ES-I3 (cell line): ENCODE measurements at regions not wholly inside any gene's neighbourhood (a gene's known extent, or its start where the extent isn't known, plus 50 kb on each side); places are given as distances from the start of the nearest gene placed in this dataset.
A peak's percentile ranks its signal among the peaks of the same experiment; 100 is the strongest.

Experiments used
- H3K36me3 ChIP-seq: 2 replicates; pipeline ENCODE4 v1.6.1; 2013; ENCODE audit warnings: mild to moderate bottlenecking, low read length, control low read depth, moderate library complexity; ENCODE audit not compliant: insufficient read depth
- H3K4me1 ChIP-seq: 2 replicates; pipeline ENCODE4 v1.6.1; 2013; ENCODE audit warnings: mild to moderate bottlenecking, control low read depth, low read length; ENCODE audit not compliant: insufficient read depth
- H3K9ac ChIP-seq: 2 replicates; pipeline ENCODE4 v1.6.1; 2013; ENCODE audit warnings: low read depth, mild to moderate bottlenecking, low read length, moderate library complexity
- H3K9me3 ChIP-seq: 2 replicates; pipeline ENCODE4 v1.6.1; 2013; ENCODE audit warnings: mild to moderate bottlenecking, low read length, moderate library complexity; ENCODE audit not compliant: control insufficient read depth, insufficient read depth

GRCh38 chr3:86737517-86737916, 253.4 kb downstream of the VGLL3 start:
- H3K9ac ChIP-seq = no peak overlapping the region
- no peaks in the 10 kb centered on the region for H3K9me3 ChIP-seq
- H3K36me3 ChIP-seq = no peaks in the 10 kb centered on the region
- H3K4me1 ChIP-seq = no peaks in the 10 kb centered on the region

DNA sequence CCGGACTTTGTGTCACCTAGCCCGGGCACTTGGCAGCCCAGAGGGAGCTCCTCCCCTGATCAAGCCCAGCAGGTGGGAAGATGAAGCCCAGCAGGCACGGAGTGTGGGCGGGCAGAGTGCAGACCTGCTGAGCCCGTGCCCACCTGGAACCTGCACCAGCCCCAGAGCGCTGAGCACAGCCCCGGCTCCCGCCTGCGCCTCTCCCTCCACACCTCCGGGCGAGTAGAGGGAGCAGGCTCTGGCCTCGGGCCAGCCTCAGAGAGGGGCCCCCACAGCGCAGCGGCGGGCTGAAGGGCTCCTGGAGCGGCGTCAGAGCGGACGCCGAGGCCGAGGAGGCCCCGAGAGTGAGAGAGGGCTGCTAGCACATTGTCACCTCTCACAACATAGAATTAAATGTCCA, 257.7 kb downstream of the VGLL3 start:
- Histone ChIP-seq H3K4me1 (no peaks in the 10 kb centered on the region), H3K9ac (no peak overlapping the region), H3K36me3 (no peaks in the 10 kb centered on the region), H3K9me3 (no peaks in the 10 kb centered on the region)

GRCh38 chr3:86731501-86731901, 259.4 kb downstream of the VGLL3 start:
- Histone ChIP-seq H3K4me1 (no peaks in the 10 kb centered on the region), H3K9me3 (no peaks in the 10 kb centered on the region), H3K9ac (no peak overlapping the region), H3K36me3 (no peaks in the 10 kb centered on the region)

DNA sequence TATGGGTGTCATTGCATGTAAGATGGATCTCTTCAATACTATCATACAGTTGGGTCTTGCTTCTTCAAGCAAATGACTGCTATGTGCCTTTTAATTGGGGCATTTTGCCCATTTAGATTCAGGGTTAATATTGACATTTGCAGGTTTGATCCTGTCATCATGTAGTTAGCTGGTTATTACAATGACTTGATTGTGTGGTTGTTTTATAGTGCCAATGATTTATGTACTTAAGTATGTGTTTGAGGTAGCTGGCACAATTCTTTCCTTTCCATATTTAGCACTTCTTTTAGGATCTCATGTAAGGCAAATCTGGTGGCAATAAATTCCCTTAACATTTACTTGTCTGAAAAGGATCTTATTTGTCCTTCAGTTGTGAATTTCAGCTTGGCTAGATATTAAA, 267.5 kb downstream of the VGLL3 start:
- Histone ChIP-seq H3K4me1 (no peaks in the 10 kb centered on the region), H3K9me3 (no peaks in the 10 kb centered on the region), H3K36me3 (no peaks in the 10 kb centered on the region), H3K9ac (no peak overlapping the region)

- H3K4me1 ChIP-seq = no peaks in the 10 kb centered on the region
- no peak overlapping the region for H3K9ac ChIP-seq
- H3K9me3 ChIP-seq = no peaks in the 10 kb centered on the region
- no peaks in the 10 kb centered on the region for H3K36me3 ChIP-seq
Observed at GRCh38 chr3:86711634-86712033, 279.3 kb downstream of the VGLL3 start.

DNA sequence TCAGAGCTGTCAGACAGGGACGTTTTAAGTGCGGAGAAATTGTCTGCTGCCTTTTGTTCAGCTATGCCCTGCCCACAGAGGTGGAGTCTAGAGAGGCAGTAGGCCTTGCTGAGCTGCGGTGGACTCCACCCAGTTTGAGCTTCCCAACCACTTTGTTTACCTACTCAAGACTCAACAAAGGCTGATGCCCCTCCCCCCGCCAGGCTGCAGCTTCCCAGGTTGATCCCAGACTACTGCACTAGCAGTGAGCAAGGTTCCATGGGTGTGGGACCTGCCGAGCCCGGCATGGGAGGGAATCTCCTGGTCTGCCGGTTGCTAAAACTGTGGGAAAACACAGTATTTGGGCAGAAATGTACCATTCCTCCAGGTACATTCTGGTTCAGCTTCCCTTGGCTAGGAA, 282.1 kb downstream of the VGLL3 start:
- H3K9me3 ChIP-seq = no peaks in the 10 kb centered on the region
- no peak overlapping the region for H3K9ac ChIP-seq
- no peaks in the 10 kb centered on the region for H3K4me1 ChIP-seq
- H3K36me3 ChIP-seq = no peaks in the 10 kb centered on the region

DNA sequence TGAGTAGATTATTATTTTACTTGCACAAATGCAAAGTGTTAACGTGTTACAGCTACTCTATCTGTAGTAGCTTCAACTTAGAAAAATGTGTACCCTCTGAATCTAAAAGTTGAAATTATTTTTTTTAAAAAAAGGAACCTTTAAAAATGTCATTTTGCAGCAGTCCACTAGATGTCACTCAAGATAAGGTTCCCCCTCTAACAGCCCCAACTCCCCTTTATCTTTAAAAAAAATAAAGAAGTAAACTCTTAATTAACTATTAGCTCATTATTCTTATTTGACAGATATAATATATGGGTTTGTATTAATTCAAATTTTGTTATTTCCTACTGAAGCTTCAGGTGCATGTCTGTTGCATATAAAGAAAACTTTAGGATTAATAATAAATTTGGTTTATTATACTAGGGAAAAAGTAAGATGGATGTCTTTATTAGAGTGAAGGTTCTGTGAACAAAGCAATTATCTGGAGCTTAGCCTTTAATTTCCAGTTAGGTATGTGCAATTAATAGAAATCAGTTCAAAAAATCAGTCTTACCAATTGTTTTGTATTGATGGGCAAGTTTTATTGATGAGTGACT, 288.5 kb downstream of the VGLL3 start:
- Histone ChIP-seq H3K9me3 (no peaks in the 10 kb centered on the region), H3K4me1 (no peaks in the 10 kb centered on the region)

DNA sequence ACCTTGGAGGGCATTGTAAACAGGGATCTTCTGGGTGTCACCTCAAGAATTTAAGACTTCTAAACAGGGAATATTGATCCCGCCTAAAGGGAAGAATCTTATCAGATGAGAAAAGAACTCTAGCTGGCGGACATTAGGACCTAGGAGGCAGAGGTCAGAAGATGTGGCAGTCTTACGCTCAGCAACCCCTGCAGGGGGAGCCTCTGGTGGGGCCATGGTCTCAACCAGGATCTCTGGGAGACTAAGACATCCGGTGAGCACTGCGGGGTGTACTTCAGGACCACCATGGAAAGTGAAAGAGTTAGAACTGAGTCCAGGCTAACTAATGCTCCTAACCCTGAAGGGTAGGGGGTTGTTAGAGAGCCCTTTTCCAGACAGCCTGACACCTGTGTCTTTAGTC, 295.2 kb downstream of the VGLL3 start:
- H3K36me3 ChIP-seq = no peaks in the 10 kb centered on the region
- peak overlapping the region; percentile 55; the same call in 1 of the 2 replicates for H3K9ac ChIP-seq
- peaks cover 3% of the 10 kb centered on the region; the same call in 1 of the 2 replicates for H3K4me1 ChIP-seq
- no peaks in the 10 kb centered on the region for H3K9me3 ChIP-seq

More for the DNA sequence above, 288.5 kb downstream of the VGLL3 start:
- H3K36me3 ChIP-seq = no peaks in the 10 kb centered on the region
- no peak overlapping the region for H3K9ac ChIP-seq

DNA sequence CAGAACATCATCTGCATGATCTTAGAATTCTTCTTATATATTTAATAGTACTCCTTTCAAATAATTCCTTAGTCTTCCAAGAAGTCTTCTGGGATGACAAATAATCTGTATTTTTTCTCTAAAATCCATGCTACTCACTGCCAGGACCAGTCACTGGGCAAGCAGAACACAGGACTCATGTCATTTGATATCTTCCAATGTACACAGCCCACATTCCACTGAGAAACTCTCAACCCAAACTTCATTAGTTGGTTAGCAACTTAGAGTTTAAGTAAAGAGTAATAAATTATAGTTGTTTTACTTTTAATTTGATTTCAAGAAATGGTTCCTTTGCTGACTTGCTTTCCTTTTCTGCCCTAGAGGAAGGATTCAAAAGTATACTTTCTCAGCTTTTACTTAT, 317.0 kb downstream of the VGLL3 start:
- Histone ChIP-seq H3K9ac (no peak overlapping the region), H3K9me3 (no peaks in the 10 kb centered on the region), H3K4me1 (no peaks in the 10 kb centered on the region), H3K36me3 (no peaks in the 10 kb centered on the region)

DNA sequence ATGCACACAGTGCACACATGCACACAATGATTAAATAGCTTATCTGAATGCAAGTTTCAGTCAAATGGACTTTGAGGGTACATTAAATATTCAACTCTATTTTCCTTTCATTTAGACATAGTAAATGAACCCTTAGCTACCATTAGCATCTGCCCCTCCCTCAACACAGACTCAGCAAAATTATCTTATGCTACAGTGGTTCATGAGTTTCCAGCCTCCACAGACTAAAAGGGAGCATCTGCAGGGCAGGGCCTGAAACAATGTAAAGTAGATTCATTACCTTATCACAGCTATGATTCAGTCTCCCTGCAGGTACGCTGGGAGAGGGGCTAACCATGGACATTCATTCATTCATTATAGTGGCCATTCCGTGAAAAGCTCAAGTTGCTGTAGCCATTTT, 329.1 kb downstream of the VGLL3 start:
- H3K9ac ChIP-seq = no peak overlapping the region
- no peaks in the 10 kb centered on the region for H3K4me1 ChIP-seq
- H3K36me3 ChIP-seq = no peaks in the 10 kb centered on the region

DNA sequence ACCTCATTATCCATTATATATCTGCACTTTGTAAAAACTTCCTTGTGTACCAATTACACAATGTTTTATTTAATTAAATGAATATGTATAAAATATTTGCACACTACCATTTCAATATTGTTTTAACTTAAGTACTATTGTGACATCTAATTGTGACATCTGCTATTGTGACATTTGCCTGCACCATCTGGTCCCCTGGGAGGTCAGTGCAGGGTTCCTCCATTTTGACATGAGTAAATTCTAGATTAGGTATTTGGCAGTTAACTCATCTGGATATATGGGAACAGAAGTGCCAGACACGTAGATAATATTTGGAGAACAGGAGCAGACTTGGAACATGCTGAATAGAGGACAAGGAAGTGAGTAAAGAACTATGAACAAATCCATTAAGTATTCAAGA, 332.1 kb downstream of the VGLL3 start:
- no peaks in the 10 kb centered on the region for H3K4me1 ChIP-seq
- H3K36me3 ChIP-seq = no peaks in the 10 kb centered on the region
- H3K9ac ChIP-seq = no peak overlapping the region

More for the DNA sequence above, 329.1 kb downstream of the VGLL3 start:
- H3K9me3 ChIP-seq = no peaks in the 10 kb centered on the region

DNA sequence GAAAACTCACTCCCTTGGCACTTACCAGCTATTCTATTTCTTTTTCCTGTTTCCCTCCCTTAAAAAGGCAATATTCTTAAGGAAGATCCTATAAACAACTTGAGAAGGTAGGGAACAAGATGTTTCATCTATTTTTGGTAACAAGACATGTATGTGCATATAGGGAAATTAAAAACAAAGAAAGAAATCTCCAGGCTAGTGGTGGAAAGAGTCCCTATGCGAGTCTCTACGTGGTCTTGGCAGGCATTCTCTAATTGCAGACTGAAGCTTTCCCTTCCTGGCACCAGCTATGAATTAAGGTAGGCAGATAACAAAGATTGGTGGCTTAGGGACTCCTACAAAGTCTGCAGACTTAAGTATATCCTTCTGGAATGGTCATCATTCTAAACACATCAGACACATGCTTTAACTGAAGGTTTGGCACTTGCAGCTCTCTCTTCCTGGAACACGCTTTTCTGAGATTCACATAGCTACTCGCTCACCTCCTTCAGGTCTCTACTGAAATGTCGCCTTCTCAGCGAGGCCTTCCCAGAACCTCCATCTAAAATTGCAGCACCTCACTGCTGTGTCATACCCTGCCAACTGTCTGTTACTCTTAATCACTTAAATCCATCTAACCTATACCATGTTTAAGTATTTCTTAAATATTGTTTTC, 336.0 kb downstream of the VGLL3 start:
- Histone ChIP-seq H3K4me1 (peaks cover 5% of the 10 kb centered on the region; the same call in 1 of the 2 replicates), H3K9ac (no peak overlapping the region), H3K9me3 (no peaks in the 10 kb centered on the region), H3K36me3 (no peaks in the 10 kb centered on the region)

More for the DNA sequence above, 332.1 kb downstream of the VGLL3 start:
- H3K9me3 ChIP-seq = no peaks in the 10 kb centered on the region

- no peak overlapping the region for H3K9ac ChIP-seq
- no peaks in the 10 kb centered on the region for H3K36me3 ChIP-seq
- no peaks in the 10 kb centered on the region for H3K9me3 ChIP-seq
- peaks cover 5% of the 10 kb centered on the region; the same call in 1 of the 2 replicates for H3K4me1 ChIP-seq
Observed at GRCh38 chr3:86653661-86654205, 337.2 kb downstream of the VGLL3 start.

GRCh38 chr3:86648087-86648486, 342.9 kb downstream of the VGLL3 start:
- Histone ChIP-seq H3K9me3 (no peaks in the 10 kb centered on the region), H3K4me1 (no peaks in the 10 kb centered on the region), H3K36me3 (no peaks in the 10 kb centered on the region), H3K9ac (no peak overlapping the region)

DNA sequence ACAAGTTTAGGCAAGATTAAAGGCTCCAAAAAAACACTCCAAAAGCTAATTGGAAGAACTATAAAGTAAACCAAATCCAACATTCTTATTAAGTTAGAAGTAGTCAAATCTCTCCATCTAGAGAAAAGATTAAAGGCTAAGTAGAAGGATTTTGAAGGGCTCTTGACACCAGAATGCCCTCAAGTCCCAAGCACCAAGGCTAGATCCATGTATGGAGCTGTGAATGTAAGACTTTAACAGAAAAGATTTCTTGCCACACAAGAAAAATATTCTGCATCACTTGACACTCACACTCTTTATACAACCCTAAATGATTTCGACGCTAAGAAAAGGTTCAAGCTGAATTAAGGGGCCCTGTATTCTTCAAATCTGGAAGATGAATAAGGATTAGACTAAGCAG, 345.2 kb downstream of the VGLL3 start:
- Histone ChIP-seq H3K36me3 (no peaks in the 10 kb centered on the region), H3K9ac (no peak overlapping the region), H3K4me1 (no peaks in the 10 kb centered on the region), H3K9me3 (no peaks in the 10 kb centered on the region)
